ENCODE measurements at regions not wholly inside any gene's neighbourhood (a gene's known extent, or its start where the extent isn't known, plus 50 kb on each side); places are given as distances from the start of the nearest gene placed in this dataset.
"Not testable (repeated sequence)": the region's sequence is repeated elsewhere in the genome, so short reads cannot be mapped to it uniquely, and the experiment has no call there.

DNA sequence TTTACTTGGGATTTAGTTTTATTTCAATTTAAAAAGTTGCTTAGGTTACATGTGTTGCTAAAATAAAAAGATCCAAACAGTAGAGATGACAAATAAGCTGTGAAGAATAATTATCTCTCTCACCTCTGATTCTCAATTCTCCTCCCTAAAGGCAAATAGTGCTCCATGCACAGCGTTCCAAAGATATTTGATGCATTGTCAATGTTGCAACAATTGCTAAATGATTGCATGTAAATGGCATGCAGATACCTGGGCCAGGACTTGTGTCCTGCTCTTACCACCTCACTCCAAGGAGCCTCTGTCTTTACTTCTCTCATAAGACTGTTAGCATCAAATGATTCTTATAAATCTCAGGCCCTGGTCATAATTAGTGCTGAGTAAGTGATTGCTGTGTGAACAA, 217.7 kb downstream of the SEC23IP start:
- DNase-seq (ENCODE audit: low read depth): no peak

DNA sequence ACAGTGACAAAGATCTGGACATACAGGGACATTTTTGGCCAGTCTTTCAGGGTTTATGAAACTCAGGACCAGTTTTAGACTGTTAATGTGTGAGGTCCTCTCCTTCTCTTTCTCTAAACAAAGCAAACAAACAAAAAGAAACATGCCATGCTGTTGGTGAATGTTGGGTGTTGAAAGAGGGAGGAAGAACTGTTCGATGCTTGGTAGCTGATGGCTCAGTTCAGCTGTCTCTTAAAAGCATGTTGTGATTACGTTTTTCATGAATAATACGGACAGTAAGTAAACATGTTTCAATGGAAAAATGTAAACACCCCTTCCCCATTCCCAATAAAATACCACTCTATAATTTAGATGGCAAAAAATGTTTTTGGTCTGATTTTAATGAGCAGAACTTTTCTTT, 219.1 kb downstream of the SEC23IP start:
- DNase-seq (ENCODE audit: low read depth): no peak

DNA sequence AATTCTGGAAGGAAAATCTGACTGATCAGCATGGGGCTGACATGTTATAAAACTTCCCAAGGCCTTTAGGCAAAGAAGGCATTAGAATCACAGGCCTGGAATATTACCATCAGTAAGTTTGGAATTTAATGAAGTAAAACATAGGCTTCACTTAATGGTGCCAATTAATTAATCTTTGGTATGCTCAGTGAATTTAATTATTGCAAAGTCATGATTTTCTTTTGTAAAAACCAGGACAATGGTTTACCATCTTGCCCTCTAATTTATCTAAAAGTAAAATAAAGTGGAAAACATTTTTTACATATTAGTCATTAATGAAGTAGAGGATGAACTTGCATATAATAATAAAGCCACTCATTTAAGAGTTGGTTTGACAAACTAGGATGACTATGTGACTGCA, 220.3 kb downstream of the SEC23IP start:
- no peak for DNase-seq (ENCODE audit: low read depth)

DNA sequence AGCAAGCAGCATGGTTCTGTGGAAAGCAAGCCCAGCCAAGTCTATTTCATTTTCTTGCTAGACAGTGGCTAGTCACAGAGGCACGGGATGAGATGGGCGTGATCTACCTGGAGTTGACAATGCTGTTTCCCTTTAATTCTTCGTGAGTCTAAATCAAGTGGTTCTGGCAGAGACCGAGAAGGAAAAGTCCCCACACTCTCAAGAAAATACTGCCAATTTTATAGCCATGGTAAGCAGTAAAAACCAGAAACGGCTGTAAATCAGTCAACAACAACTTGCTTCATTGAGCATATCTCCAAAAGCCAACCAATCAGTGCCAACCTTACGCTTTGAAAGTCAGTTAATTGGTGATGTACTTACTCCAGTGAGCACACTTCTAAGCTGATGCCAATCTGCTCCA, 223.4 kb downstream of the SEC23IP start:
- no peak for DNase-seq (ENCODE audit: low read depth)

DNA sequence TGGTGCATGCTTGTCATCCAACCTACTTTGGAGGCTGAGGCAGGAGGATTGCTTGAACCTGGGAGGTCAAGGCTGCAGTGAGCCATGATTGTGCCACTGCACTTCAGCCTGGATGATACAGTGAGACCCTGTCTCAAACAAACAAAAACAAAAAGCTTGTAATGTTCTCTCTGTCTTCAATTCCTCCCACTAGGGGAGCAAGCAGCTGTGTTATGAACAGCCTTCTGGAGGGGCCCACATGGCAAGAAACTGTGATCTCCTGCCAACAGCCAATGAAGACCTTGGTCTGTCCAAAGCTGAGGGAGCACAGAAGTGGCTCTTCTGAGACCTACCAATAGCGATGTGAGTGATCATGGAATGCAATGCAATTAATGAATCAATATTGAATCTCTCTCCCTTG, 229.2 kb downstream of the SEC23IP start:
- no peak for DNase-seq (ENCODE audit: low read depth)

DNA sequence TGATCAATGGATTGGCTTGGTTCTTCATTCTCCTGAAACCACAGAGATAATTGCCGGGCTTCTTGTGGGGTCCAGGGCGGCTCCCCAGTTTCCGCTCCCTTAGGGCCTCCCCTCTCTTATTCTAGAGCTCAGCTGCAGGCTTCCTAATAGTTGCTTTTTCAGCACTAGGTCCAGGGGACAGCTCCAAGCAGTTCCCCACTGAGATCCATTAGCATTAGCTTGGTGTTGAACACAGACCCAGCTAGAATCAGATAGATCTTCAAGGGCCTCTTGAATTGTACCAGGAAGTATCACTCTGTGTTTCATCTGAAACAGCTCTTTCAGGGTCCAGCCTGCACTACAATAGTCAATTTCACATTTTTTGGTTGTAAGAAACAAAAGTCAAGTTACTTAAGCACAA, 238.7 kb downstream of the SEC23IP start:
- no peak for DNase-seq (ENCODE audit: low read depth)

DNA sequence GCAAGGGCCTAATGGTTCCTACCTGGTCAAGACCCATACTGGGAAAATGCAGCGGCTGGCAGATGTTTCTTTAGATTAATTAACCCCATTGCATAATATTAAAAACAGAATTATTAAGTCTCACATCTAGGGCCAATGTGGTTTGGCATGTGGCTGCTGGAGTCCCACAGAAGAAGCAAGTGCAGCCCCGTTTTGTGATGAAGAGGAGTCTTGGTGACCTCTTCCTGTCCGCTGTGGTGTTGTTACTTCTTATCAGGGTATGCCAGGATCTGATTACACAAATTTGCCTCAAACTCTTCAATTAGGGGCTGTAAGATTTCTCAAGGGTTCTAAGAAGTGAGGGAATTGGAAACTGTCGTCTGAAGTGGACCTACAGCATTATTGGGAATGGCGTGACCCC, 240.3 kb downstream of the SEC23IP start:
- no peak for DNase-seq (ENCODE audit: low read depth)

DNA sequence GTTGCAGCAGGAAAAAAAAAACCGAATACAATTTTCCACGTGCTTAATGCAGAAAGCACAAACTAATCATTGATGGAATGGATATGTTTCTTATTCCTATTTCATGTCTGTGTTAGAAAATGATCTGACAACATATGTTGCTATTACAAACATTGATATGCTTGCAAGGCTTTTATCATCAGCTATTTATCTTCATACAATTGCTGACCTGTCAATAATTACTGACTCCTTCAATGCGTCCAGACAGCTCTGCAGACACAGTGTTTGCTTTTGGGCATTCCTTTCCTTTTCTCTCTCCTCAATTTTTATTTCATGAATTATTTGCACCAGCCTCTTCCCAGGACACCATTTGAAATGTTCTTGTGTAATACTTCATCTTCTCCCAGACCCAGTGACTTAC, 246.2 kb downstream of the SEC23IP start:
- no peak for DNase-seq (ENCODE audit: low read depth)

DNA sequence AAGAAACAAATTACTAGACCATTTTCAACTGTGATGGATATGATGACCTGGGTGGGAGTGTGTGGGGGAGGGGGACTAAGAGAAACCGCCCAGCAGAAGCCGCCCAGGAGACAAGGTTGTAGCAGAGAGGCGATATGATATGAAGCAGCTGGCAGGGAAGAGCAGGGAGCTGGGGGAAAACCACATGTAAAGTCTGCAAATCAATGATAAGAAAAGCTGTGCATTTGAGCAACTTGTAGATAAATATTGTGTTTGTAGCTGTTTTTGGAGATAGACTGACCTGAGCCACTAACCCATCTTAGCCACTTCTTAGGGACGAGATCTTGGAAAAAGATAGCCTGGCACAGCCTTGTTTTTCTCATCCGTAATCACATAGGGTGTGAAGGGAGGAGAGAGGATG, 252.6 kb downstream of the SEC23IP start:
- no peak for DNase-seq (ENCODE audit: low read depth)

DNA sequence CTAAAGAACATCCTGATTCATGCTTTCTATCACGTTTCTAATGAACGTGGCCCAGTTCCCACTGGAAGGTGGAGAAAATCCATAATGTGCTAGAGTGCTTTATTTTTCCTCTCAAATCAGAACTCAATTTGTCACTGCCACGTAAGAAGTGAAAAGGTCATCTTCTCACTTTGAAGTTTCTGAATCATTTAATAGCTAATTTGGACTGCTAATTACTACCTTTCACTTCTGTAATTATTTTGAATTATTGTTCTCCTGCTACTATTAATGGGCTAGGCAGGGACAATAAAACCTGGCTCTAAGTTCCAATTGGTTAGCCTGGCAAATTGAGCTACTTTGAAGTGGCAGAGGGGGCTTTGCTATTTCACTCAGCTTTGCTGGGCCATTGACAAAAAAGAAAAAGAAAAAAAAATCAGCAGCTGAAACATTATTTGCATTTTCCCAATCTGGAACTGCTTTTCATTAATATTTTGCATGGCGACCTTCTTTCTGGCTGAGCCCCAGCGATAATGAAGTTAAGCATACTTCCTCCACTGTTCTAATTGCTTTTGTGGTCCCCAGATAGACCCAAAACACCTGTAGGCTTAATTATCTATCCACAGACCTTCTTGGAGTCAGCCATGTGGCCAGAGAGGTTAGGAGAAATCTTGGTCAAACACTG, 264.2 kb downstream of the SEC23IP start:
- no peak for DNase-seq (ENCODE audit: low read depth)

DNA sequence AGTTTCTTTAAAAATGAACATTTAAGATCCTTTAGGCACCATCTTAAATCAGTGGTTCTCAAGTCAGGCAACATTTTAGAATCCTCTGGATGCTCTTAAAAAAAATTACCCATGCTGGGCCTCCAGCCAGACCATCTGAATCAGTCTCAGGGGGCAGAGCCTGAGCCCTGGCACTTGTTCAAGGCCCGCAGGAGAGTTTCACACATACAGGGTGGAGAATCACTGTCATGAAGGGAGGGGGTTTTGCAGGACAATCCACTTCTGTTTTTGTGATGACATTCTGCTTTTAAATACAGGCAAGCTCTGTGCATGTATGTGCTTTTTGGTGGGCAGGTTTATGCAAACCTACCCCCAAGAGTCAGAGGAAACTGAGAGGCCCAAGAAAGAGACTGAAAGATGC, 268.6 kb downstream of the SEC23IP start:
- DNase-seq (ENCODE audit: low read depth): no peak

DNA sequence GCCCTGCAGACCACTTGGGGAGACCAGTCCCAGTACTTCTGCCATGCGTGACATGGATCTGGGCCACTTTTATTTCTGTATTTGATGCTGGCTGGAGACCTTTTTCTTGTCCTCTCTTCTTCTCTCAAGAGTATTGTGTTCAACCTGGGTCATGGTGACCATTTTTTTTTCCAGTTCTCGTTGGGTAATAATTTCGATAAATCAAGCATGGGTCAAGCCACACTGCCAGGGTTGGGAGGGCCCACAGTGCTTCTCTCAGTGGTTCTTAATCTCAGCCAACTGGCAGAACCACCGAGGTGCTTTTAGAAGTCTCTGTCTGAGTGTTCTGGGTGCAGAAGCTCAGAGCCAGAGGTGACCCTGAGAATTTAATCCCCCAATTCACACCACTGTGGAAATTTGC, 269.9 kb downstream of the SEC23IP start:
- no peak for DNase-seq (ENCODE audit: low read depth)

DNA sequence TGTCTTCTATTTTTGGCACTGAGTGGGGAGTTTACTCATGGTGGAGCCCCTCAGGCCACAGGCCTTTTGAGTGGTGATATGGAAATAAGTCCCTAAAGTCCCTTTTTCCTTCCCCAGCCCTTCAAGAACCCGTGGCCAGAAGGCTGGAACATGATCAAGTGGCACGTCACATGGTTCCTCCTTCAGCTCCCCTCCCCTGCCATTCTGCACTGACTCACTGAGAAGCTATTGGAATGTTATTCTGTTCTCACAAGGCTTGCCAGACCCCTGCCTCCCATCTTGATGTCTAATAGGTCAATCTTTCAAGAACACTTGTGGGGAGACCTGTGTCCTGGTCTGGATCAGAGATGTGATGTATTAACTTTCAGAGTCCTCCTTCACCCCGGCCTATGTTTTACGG, 279.8 kb downstream of the SEC23IP start:
- no peak for DNase-seq (ENCODE audit: low read depth)

DNA sequence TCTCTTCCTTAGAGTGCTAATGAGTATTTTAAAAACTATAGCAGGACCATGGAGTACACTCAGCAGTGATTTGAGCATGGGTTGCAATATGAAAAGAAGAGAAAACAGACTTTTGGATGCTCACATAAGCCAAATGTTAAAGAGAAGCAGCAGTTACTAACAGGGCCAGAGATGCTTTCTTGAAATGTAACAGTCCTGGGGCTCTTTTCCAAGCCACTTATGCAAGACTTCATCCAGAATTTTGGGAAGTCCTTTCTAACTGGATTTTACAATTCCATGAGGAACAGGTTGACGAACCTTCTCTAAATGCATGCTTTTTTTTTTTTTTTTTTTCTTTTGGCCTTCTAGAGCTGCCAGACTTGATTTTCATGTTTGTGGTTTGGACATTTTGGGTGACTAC, 282.0 kb downstream of the SEC23IP start:
- peak; percentile 8 for DNase-seq (ENCODE audit: low read depth)

DNA sequence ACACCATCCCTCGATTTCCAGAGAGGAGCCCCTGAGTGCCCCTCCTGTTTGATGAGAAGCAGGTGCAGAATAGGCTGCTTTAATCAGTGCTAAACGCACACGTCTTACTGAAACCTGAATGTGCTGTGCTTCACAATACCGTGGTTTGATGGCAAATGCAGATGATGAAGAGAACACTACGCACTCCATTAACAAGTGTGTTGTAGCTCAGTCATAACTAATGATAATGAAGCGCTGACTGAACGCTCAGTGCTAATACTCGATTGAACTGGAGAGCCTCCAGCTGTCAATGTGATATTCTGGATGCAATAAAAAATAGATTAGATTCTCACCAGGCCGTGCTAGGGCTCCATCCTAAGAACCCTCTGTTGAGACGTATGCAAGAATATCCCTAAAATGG, 279.7 kb upstream of the PLPP4 start:
- no peak for DNase-seq (ENCODE audit: low read depth)

DNA sequence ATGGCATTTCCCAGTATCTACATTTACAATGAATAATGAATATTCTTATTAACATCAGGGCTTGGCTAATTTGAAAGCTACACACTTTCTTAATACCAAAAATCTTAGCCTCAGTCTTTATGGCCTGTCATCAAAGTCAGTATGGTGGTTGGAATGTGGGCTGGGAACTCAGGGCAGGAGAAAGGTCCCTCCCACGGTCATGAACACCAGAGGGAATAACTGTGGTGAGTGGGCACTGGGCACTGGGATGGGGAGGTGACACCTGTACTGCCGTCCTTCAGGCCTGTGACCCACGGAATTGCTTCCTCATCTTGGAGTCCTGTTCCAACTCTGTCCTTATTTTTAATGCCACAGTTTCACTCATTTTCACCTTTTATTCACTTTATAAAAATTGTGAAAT, 276.9 kb upstream of the PLPP4 start:
- no peak for DNase-seq (ENCODE audit: low read depth)

DNA sequence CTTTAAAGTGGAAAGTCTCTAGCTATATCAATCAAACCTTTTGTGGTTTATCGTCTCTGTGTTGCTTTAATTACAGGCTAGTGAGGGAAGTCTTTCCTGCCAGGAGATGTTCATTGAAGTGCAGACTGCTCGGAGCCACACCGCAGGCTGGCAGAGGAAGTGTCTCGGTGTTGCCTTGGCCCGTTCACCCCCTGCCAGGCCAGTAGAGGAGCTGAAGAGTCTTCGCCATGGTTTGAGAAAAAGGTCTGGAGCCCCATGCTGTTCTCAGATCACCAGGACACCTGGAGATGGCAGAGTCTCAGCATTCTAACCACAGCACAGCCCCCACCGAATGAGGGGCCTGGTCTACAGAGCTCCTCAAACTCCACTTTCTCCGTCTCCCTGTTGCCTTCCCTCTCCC, 275.9 kb upstream of the PLPP4 start:
- no peak for DNase-seq (ENCODE audit: low read depth)

DNA sequence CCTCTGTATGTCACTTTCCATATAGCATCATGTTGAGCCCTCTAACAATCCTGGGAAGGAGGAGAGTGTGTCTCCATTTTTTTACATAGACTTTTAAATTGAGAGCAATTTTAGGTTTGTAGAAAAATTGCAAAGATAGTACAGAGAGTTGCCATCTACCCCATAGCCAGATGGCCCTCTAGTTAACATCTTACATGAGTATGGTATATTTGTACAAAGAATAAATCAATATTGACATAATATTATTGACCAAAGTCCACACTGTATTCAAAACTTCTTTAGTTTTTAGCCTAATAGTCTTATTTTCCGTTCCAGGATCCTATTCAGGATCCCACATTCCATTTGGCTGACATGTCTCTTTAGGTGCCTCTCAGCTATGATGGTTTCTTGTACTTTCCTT, 274.6 kb upstream of the PLPP4 start:
- DNase-seq (ENCODE audit: low read depth): no peak

DNA sequence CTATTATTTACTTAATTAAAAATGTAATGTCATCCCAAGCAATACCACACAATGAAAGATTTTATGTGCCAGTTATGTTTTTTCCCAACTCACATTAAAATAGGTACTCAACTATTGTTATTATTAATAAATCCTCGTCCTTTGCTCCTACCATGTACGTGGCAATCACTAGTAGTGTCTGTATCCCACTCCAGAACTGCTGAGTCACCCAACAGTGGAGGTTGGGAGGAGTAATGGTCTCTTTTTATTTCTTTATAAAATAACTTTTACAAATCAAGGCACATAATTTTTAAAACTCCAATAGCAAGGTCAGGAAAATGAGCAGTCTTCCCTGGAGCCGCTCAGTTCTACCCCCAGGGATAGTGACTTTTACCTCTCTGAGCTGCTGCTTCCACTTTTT, 273.5 kb upstream of the PLPP4 start:
- DNase-seq (ENCODE audit: low read depth): no peak

DNA sequence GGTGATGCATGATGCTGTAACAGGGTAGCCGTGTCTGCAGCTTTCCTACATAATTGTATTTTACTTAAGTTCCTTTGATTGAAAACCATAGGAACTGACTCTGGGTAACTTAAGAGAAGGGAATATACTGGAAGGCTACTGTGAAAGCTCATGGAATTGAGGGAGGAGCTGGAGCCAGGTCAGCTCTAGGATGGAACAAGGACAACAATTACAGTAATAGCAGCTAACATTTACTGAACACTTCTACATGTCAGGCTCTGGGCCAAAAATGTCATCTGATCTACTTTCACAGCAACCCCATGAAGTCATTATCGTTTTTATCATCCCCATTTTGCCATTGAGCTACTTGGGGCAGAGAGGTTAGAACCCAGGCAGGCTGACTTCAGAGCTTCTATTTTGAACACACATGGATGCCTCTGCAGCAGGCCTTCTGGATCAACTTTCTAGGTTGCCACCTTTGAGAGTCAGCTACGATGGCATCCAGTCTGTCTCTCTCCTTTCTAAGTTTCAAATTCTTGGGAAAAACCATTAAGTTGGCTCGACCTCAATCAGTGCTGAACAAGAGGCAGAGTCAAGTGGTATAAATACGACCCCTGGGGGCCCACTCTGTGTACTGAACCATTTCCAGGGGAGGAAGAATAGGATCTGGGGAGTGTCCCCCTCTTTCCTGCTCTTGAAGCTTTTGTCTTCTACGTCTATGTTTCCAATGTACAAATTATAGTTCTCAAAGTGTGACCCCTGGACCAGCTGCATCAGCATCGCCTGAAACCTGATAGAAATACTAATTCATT, 272.3 kb upstream of the PLPP4 start:
- DNase-seq (ENCODE audit: low read depth): no peak

DNA sequence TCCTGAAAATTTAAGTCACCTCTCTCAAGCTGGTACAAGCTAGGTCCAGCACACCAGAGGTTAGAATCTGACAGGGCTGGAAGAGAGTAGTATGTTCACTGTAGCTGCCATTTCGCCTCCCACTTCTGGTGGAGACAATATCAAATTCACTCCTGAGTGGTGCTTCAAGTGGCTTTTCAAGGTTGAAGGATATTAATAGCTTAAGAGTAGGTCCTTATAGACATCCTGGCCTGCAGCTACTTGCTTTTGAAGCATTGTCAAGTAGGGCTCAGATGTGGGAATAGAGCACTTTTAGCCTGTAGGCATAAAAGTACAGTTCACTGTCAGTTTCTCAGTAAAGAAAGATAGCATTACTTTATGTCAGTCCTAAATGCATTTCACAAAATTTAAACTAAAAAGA, 270.5 kb upstream of the PLPP4 start:
- DNase-seq (ENCODE audit: low read depth): no peak

DNA sequence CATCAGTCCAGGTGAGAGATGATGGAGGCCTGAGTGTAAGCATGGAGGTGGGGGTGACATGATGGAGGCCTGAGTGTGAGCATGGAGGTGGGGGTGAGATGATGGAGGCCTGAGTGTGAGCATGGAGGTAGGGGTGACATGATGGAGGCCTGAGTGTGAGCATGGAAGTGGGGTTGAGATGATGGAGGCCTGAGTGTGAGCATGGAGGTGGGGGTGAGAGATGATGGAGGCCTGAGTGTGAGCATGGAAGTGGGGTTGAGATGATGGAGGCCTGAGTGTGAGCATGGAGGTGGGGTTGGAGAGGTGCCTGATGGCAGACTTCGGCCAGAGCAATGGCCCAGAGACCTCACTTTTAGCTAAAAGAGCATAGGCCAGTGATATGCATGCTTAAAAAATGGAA, 269.9 kb upstream of the PLPP4 start:
- DNase-seq (ENCODE audit: low read depth): not testable (repeated sequence)

DNA sequence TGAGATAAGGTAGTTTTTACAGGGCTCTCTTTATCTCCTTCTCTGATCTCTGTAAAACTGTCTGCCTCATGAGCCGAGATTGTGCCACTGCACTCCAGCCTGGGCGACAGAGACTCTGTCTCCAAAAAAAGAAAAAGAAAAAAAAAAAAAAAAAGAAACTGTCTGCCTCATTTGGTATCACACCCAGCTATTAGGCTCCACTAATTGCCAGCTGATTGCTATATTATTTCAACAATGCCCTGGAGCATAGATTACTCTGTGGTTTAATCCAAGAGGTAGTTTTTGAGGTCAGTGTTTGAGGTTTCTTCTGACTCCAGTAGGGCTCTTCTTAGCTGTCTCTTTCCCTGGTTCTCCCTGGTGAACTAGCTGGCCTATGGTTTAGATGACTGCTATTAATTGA, 268.1 kb upstream of the PLPP4 start:
- no peak for DNase-seq (ENCODE audit: low read depth)
